Prostate gland (tissue), 2 donors: ENCODE measurements at regions not wholly inside any gene's neighbourhood (a gene's known extent, or its start where the extent isn't known, plus 50 kb on each side); places are given as distances from the start of the nearest gene placed in this dataset.

Experiments used
- DNase-seq: peaks from one replicate; pipeline ENCODE4 v3.0.0-alpha.2; 2019; ENCODE audit warnings: low spot score
- H3K27ac ChIP-seq, 2 donors: fragments of 200-600 bp; sonication (generic); 2 replicates each; pipeline ENCODE4 v1.5.1; 2017 to 2019
- H3K27me3 ChIP-seq: fragments of 200-600 bp; sonication (generic); replicated peaks from 2 replicates; pipeline ENCODE4 v1.5.1; 2019; ENCODE audit not compliant: insufficient read depth
- H3K36me3 ChIP-seq, 2 donors: fragments of 200-600 bp; sonication (generic); 1 replicate in 1 of 2; 2 replicates in 1 of 2; pipeline versions ENCODE4 v1.5.1 to v1.8.1; 2017 to 2019
- H3K4me1 ChIP-seq: fragments of 200-600 bp; sonication (generic); replicated peaks from 2 replicates; pipeline ENCODE4 v1.5.1; 2019
- H3K4me3 ChIP-seq, 2 donors: fragments of 200-600 bp; sonication (generic); 2 replicates each; pipeline ENCODE4 v1.5.1; 2017 to 2019
- H3K9me3 ChIP-seq: fragments of 200-600 bp; sonication (generic); 2 replicates; pipeline ENCODE4 v1.5.1; 2017
- POLR2A ChIP-seq: fragments of 450-650 bp; IDR thresholded peaks from one replicate; pipeline ENCODE4 v1.6.1; 2016; ENCODE audit warnings: antibody characterized with exemption, mild to moderate bottlenecking
- POLR2AphosphoS5 ChIP-seq: sonication (generic); formaldehyde crosslinking; IDR thresholded peaks from one replicate; pipeline ENCODE4 v1.6.1; 2017; ENCODE audit warnings: antibody characterized with exemption
- WGBS: methylation state at CpG from one replicate; pipeline ENCODE4 v1.1.5; 2018; 5-methylcytosine and 5-hydroxymethylcytosine counted together
- intact Hi-C: fragments of 100-400 bp; cut with DNase I; formaldehyde crosslinking; loops from one replicate; pipeline ENCODE4 v1.14.2; 2022
- TF ChIP-seq, protein P1 (sequence below), 4 experiments: fragments of 200-600 bp in 2 of 4; fragments of 450-650 bp in 2 of 4; sonication (generic) in 2 of 4; IDR thresholded peaks; 1 replicate in 3 of 4; 2 replicates in 1 of 4; pipeline ENCODE4 v1.5.1; 2016 to 2019; ENCODE audit warnings: antibody characterized with exemption in 4 of 4, mild to moderate bottlenecking in 2 of 4, moderate library complexity in 2 of 4

DNA sequence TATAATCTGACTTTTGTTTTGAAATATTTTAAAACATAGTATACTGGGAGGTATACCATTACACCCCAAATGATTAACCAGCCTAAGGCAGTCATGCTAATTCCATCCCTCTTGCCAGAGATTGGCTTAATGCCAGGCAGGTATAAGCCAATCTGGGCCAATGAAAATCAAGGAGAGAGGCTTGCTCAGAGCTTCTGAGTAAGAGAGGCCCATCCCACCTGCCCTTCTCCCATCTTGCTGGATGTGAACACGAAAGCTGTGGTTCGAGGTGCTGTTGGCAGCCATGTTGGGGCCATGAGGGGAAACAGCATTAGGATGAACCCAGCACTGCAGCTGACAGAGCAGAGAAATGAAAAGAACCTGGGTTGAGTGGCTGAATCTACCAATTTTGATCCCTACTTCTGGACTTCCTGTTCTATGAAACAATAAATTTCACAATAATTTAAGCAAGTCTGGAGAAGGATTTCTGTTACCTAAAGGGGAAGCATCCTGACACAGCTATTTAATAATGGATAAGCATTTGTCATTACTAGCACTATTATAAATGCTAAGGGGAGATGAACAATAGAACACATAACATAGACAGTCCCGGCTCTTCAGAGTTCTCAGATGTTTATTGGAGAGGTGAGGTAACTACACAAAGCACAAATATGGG is 152.3 kb downstream of the CDC5L start:
- Histone ChIP-seq H3K9me3 (no peaks in the 10 kb centered on the region), H3K4me3 (no peak overlapping the region), H3K27ac (no peak overlapping the region), H3K4me1 (peaks cover 2% of the 10 kb centered on the region), H3K36me3 (no peaks in the 10 kb centered on the region), H3K27me3 (no peaks in the 10 kb centered on the region)
- TF ChIP-seq, protein P1, sequence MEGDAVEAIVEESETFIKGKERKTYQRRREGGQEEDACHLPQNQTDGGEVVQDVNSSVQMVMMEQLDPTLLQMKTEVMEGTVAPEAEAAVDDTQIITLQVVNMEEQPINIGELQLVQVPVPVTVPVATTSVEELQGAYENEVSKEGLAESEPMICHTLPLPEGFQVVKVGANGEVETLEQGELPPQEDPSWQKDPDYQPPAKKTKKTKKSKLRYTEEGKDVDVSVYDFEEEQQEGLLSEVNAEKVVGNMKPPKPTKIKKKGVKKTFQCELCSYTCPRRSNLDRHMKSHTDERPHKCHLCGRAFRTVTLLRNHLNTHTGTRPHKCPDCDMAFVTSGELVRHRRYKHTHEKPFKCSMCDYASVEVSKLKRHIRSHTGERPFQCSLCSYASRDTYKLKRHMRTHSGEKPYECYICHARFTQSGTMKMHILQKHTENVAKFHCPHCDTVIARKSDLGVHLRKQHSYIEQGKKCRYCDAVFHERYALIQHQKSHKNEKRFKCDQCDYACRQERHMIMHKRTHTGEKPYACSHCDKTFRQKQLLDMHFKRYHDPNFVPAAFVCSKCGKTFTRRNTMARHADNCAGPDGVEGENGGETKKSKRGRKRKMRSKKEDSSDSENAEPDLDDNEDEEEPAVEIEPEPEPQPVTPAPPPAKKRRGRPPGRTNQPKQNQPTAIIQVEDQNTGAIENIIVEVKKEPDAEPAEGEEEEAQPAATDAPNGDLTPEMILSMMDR (IDR thresholded peaks at IDR 0.05): no peak
- TF ChIP-seq POLR2A (no peak), POLR2AphosphoS5 (no peak)
- intact Hi-C loops: no loop called here
- no peak for DNase-seq
- WGBS: 87% methylated on average over 3 of the region's 3 CpGs

- DNase-seq: no peak
- TF ChIP-seq, protein P1 (IDR thresholded peaks at IDR 0.05): no peak
- TF ChIP-seq POLR2AphosphoS5 (no peak), POLR2A (no peak)
- no peaks in the 10 kb centered on the region for H3K27me3 ChIP-seq
- WGBS: 87% methylated on average over 4 of the region's 4 CpGs
- no peaks in the 10 kb centered on the region for H3K36me3 ChIP-seq
- H3K4me1 ChIP-seq: peaks cover 2% of the 10 kb centered on the region
- intact Hi-C loops: no loop called here
- no peak overlapping the region for H3K4me3 ChIP-seq
- H3K9me3 ChIP-seq: no peaks in the 10 kb centered on the region
- no peak overlapping the region for H3K27ac ChIP-seq
These were observed 153.4 kb downstream of the CDC5L start for GRCh38 chr6:44540881-44541280.

DNA sequence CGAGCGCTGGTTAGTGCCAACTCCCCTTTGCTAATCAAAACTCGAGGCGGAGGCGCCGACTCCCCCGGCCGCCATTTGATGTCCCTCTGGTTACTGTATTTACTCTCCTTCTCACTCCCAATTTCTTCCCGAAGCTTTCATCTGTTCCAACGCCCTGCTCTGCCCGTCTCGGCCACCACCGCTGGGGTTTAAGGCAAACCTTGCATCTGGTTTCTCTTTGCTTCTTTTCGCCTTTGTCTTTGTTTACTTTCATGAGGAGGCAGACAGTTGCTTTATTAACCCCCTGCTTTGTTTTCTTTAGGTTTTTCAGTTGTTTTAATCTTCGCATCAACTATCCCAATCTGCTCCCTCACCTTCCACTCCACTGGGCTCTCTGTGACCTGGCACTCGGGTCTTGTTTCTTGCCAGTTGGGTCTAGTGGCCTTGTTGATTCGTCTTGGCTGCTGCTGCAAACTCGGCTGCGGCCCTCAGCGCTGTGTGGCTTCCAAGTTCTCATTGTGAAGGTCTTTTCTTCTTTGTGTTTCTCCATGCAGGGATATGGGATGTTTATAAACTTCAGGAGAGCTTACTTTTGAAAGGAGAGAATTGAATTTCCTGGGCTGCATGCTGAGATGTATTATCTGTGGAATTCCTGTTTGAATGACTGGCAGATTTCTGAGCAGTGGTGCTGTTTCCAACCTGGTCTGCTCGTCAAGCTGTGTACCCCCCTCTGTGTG is 155.1 kb downstream of the CDC5L start:
- Histone ChIP-seq H3K9me3 (no peaks in the 10 kb centered on the region), H3K4me1 (peaks cover 2% of the 10 kb centered on the region), H3K27me3 (no peaks in the 10 kb centered on the region), H3K36me3 (no peaks in the 10 kb centered on the region), H3K27ac (no peak overlapping the region), H3K4me3 (no peak overlapping the region)
- WGBS: 63% methylated on average over 21 of the region's 21 CpGs
- intact Hi-C loops: no loop called here
- TF ChIP-seq POLR2A (no peak), POLR2AphosphoS5 (no peak)
- TF ChIP-seq, protein P1 (IDR thresholded peaks at IDR 0.05): no peak
- DNase-seq: no peak

- Histone ChIP-seq H3K36me3 (no peaks in the 10 kb centered on the region), H3K4me3 (no peak overlapping the region), H3K4me1 (no peaks in the 10 kb centered on the region), H3K27ac (no peak overlapping the region), H3K9me3 (no peaks in the 10 kb centered on the region), H3K27me3 (no peaks in the 10 kb centered on the region)
- TF ChIP-seq, protein P1 (IDR thresholded peaks at IDR 0.05): no peak
- TF ChIP-seq POLR2AphosphoS5 (no peak), POLR2A (no peak)
- intact Hi-C loops: no loop called here
- no peak for DNase-seq
- 96% methylated on average over 3 of the region's 3 CpGs for WGBS
These were observed 156.2 kb downstream of the CDC5L start for GRCh38 chr6:44543664-44544063.

GRCh38 chr6:44545224-44545623 is 157.7 kb downstream of the CDC5L start:
- DNase-seq: no peak
- H3K4me3 ChIP-seq: no peak overlapping the region
- no peaks in the 10 kb centered on the region for H3K4me1 ChIP-seq
- H3K27ac ChIP-seq: no peak overlapping the region
- intact Hi-C loops: no loop called here
- H3K36me3 ChIP-seq: no peaks in the 10 kb centered on the region
- no peaks in the 10 kb centered on the region for H3K27me3 ChIP-seq
- WGBS: 79% methylated on average over 1 of the region's 1 CpG
- H3K9me3 ChIP-seq: no peaks in the 10 kb centered on the region
- TF ChIP-seq, protein P1 (IDR thresholded peaks at IDR 0.05): no peak
- TF ChIP-seq POLR2AphosphoS5 (no peak), POLR2A (no peak)
